DOHH2 (cell line): ENCODE measurements at regions not wholly inside any gene's neighbourhood (a gene's known extent, or its start where the extent isn't known, plus 50 kb on each side); places are given as distances from the start of the nearest gene placed in this dataset.

Experiments used
- EZH2phosphoT487 ChIP-seq: fragments of 200-600 bp; sonication (generic); IDR thresholded peaks from 2 replicates; pipeline ENCODE4 v1.6.1; 2017; ENCODE audit warnings: borderline replicate concordance, mild to moderate bottlenecking, antibody characterized with exemption, low read length, moderate library complexity, mixed read lengths
- TF ChIP-seq, protein P1 (sequence below): fragments of 200-600 bp; sonication (generic); IDR thresholded peaks from one replicate; pipeline ENCODE4 v1.5.1; 2014; ENCODE audit warnings: antibody characterized with exemption, mild to moderate bottlenecking, low read depth, low read length; ENCODE audit not compliant: poor library complexity, severe bottlenecking

- no peak for TF ChIP-seq EZH2phosphoT487
- TF ChIP-seq, protein P1, sequence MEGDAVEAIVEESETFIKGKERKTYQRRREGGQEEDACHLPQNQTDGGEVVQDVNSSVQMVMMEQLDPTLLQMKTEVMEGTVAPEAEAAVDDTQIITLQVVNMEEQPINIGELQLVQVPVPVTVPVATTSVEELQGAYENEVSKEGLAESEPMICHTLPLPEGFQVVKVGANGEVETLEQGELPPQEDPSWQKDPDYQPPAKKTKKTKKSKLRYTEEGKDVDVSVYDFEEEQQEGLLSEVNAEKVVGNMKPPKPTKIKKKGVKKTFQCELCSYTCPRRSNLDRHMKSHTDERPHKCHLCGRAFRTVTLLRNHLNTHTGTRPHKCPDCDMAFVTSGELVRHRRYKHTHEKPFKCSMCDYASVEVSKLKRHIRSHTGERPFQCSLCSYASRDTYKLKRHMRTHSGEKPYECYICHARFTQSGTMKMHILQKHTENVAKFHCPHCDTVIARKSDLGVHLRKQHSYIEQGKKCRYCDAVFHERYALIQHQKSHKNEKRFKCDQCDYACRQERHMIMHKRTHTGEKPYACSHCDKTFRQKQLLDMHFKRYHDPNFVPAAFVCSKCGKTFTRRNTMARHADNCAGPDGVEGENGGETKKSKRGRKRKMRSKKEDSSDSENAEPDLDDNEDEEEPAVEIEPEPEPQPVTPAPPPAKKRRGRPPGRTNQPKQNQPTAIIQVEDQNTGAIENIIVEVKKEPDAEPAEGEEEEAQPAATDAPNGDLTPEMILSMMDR: no peak
These were observed 1211.8 kb upstream of the ALCAM start for GRCh38 chr3:104154896-104155295.
